ENCODE measurements at regions not wholly inside any gene's neighbourhood (a gene's known extent, or its start where the extent isn't known, plus 50 kb on each side); places are given as distances from the start of the nearest gene placed in this dataset.

DNA sequence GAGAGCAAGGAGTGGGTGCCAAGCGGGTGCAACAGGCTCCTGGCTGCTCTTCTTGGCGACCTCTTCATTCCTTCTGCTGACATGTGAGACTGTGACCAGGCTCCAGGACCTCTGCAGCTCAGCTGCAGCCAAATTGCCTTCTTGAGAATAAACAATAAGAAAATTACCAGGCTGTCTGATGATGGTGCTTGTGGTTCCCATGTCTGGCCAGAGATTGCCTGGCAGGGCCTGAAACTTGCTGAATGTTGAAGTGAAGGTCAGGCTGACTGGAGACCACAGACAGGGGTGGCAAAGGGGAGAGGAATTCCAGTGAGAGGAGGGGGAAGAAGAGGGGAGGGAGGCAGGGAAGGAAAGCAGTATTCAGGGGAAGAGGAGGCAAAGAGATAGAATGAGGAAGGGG lies 497.4 kb upstream of the PODXL start:
- no peak for DNase-seq
- no peaks in the 10 kb centered on the region for H3K9me3 ChIP-seq (ENCODE audit: insufficient read depth, low read length, severe bottlenecking)
- TF ChIP-seq EZH2 (IDR thresholded peaks at IDR 0.05; ENCODE audit: borderline replicate concordance, low read depth, low read length, severe bottlenecking): no peak
- TF ChIP-seq, protein P1, sequence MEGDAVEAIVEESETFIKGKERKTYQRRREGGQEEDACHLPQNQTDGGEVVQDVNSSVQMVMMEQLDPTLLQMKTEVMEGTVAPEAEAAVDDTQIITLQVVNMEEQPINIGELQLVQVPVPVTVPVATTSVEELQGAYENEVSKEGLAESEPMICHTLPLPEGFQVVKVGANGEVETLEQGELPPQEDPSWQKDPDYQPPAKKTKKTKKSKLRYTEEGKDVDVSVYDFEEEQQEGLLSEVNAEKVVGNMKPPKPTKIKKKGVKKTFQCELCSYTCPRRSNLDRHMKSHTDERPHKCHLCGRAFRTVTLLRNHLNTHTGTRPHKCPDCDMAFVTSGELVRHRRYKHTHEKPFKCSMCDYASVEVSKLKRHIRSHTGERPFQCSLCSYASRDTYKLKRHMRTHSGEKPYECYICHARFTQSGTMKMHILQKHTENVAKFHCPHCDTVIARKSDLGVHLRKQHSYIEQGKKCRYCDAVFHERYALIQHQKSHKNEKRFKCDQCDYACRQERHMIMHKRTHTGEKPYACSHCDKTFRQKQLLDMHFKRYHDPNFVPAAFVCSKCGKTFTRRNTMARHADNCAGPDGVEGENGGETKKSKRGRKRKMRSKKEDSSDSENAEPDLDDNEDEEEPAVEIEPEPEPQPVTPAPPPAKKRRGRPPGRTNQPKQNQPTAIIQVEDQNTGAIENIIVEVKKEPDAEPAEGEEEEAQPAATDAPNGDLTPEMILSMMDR (IDR thresholded peaks at IDR 0.05; ENCODE audit: borderline replicate concordance, extremely low read depth, low read length, poor library complexity, severe bottlenecking): no peak
- no peaks in the 10 kb centered on the region for H4K20me1 ChIP-seq (ENCODE audit: insufficient read depth, low read length)
- no peak overlapping the region for H3K4me2 ChIP-seq (ENCODE audit: insufficient read depth, low read length)
- no peak for ATAC-seq (ENCODE audit: insufficient read depth, low read depth)
- H3K27ac ChIP-seq (ENCODE audit: low read length): no peak overlapping the region
- H3K27me3 ChIP-seq (ENCODE audit: insufficient read depth, low read length, poor library complexity): no peaks in the 10 kb centered on the region
- no peak overlapping the region for H2AFZ ChIP-seq (ENCODE audit: low read depth, low read length)
- H3K4me1 ChIP-seq (ENCODE audit: insufficient read depth, low read length): no peaks in the 10 kb centered on the region
- H3K79me2 ChIP-seq (ENCODE audit: insufficient read depth, low read length): no peaks in the 10 kb centered on the region
- no peak overlapping the region for H3K4me3 ChIP-seq (ENCODE audit: low read depth in 1 of 2, low read length in 2 of 2)
- no peak overlapping the region for H3K9ac ChIP-seq (ENCODE audit: low read depth, low read length)
- no peaks in the 10 kb centered on the region for H3K36me3 ChIP-seq (ENCODE audit: insufficient read depth, low read length)

DNA sequence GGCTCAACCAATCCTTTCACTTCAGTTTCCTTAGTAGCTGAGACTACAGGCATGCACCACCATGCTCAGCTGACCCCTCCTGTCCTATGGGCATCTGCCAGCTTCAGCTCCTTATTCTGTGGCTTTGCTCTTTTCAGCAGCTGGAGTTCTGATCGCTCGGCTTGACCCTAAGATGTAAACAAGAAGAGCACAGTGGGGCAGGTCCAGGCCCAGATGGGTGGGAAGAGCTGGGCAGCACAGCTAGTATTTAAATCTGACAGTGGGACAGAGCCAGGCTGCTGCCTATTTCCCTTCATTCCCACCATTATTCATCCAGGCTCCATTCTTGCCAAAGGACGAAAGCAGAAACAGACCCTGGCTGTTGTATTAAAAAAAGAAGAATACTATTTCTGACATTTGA lies 494.9 kb upstream of the PODXL start:
- Histone ChIP-seq H3K79me2 (ENCODE audit: insufficient read depth, low read length) (no peaks in the 10 kb centered on the region), H4K20me1 (ENCODE audit: insufficient read depth, low read length) (no peaks in the 10 kb centered on the region), H3K27ac (ENCODE audit: low read length) (no peak overlapping the region), H3K27me3 (ENCODE audit: insufficient read depth, low read length, poor library complexity) (peaks cover 3% of the 10 kb centered on the region), H3K9me3 (ENCODE audit: insufficient read depth, low read length, severe bottlenecking) (no peaks in the 10 kb centered on the region), H3K4me3 (ENCODE audit: low read depth in 1 of 2, low read length in 2 of 2) (no peak overlapping the region), H3K36me3 (ENCODE audit: insufficient read depth, low read length) (no peaks in the 10 kb centered on the region), H3K4me2 (ENCODE audit: insufficient read depth, low read length) (no peak overlapping the region), H2AFZ (ENCODE audit: low read depth, low read length) (no peak overlapping the region), H3K9ac (ENCODE audit: low read depth, low read length) (no peak overlapping the region), H3K4me1 (ENCODE audit: insufficient read depth, low read length) (no peaks in the 10 kb centered on the region)
- TF ChIP-seq, protein P1 (IDR thresholded peaks at IDR 0.05; ENCODE audit: borderline replicate concordance, extremely low read depth, low read length, poor library complexity, severe bottlenecking): no peak
- TF ChIP-seq EZH2 (IDR thresholded peaks at IDR 0.05; ENCODE audit: borderline replicate concordance, low read depth, low read length, severe bottlenecking): no peak
- ATAC-seq (ENCODE audit: insufficient read depth, low read depth) (no peak), DNase-seq (no peak)

DNA sequence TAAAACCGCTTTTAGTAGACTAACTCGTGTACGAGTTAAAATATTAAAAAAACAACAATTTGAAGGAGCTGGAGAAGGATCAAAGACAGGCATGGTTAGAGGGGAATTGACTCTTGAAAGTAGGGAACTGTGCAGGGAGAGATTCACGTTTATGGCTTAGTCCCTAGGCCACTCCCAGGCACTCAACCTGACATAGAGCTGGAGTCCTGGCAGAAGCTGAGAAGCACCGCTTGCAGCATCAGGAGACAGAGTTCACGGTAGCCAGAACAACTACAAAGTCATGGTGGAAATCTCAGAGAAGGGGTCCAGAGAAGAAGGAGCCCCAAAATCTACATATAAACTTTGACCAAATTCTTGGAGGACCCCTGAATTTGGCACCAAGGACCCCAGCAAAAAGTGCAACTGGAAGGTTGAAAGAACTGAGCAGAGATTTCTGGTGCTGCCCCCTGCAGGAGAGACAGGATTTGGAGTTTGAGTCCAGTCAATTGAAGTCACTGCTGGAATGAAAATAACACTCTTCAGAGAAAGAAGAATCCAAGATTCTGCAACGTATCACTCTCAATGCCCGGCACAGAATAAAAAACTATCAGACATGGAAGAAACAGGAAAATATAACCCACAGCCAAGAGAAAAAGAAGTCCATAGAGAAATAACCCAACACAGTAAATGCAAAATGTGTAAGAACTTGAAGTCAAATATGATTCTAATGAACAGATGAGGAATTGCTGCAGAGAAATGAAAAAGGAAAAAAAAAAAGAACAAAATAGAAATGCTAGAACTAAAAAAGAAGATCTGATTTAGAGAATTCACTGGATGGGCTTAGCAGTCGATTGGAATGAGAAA lies 493.3 kb upstream of the PODXL start:
- no peak overlapping the region for H3K4me3 ChIP-seq (ENCODE audit: low read depth in 1 of 2, low read length in 2 of 2)
- H3K27ac ChIP-seq (ENCODE audit: low read length): no peak overlapping the region
- DNase-seq (peak; percentile 39), ATAC-seq (ENCODE audit: insufficient read depth, low read depth) (no peak)
- no peaks in the 10 kb centered on the region for H4K20me1 ChIP-seq (ENCODE audit: insufficient read depth, low read length)
- H3K79me2 ChIP-seq (ENCODE audit: insufficient read depth, low read length): no peaks in the 10 kb centered on the region
- TF ChIP-seq, protein P1 (IDR thresholded peaks at IDR 0.05; ENCODE audit: borderline replicate concordance, extremely low read depth, low read length, poor library complexity, severe bottlenecking): peak; percentile 71
- TF ChIP-seq EZH2 (IDR thresholded peaks at IDR 0.05; ENCODE audit: borderline replicate concordance, low read depth, low read length, severe bottlenecking): no peak
- H3K27me3 ChIP-seq (ENCODE audit: insufficient read depth, low read length, poor library complexity): peaks cover 3% of the 10 kb centered on the region
- H3K4me1 ChIP-seq (ENCODE audit: insufficient read depth, low read length): no peaks in the 10 kb centered on the region
- no peaks in the 10 kb centered on the region for H3K36me3 ChIP-seq (ENCODE audit: insufficient read depth, low read length)
- H3K4me2 ChIP-seq (ENCODE audit: insufficient read depth, low read length): no peak overlapping the region
- no peak overlapping the region for H2AFZ ChIP-seq (ENCODE audit: low read depth, low read length)
- H3K9me3 ChIP-seq (ENCODE audit: insufficient read depth, low read length, severe bottlenecking): no peaks in the 10 kb centered on the region
- no peak overlapping the region for H3K9ac ChIP-seq (ENCODE audit: low read depth, low read length)
